ENCODE measurements at regions not wholly inside any gene's neighbourhood (a gene's known extent, or its start where the extent isn't known, plus 50 kb on each side); places are given as distances from the start of the nearest gene placed in this dataset.
A peak's percentile ranks its signal among the peaks of the same experiment; 100 is the strongest.

DNA sequence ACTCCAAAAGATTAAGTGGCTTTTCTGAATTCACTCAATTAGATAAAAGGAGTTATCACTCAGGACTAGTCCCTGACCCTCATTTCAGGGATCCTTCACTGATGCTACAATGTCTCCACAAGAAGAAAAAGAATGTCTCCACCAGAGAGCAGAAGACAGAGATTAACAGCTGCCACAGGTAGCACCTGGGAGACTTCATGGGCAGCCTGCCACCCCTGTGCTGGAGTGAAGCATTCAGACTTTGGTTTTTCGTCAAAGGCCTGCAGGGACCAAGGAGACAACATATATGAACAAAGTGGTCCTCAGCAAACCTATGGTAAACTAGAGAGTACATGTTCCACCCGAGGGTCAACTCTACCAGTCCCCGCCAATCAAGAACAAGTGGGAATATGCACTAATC is 197.0 kb upstream of the ACVR2A start:
- no peak for ATAC-seq

DNA sequence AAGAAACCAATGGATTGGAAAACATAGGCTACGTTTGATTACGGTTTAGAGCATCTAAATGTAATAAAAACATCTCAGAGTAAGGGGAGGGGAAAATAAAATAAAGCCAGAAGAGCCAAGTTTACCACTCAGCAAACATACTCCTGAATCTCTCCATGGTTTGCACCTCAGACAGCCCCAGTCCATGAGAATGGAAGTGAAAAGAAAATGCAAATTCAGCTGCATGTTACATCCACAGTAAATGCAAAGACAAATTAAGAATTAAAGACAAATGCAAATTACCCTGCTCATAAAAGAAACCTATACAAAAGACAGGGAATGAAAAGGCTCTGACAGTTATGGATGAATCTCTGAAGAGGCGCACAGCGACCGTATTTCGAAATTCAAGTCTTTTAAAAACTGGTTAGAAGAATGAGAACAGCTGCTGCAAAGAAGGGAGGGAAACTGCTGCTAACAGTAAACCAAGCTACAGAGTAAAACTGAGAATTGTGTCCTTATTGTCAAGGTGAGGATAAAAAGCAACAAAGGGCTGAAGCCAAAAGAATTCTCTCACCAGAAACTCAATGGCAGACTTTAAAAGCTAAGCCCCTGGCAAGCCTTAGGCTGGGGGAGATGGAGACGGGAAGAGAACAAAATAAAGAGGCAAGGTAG is 197.9 kb upstream of the ACVR2A start:
- ATAC-seq: no peak

DNA sequence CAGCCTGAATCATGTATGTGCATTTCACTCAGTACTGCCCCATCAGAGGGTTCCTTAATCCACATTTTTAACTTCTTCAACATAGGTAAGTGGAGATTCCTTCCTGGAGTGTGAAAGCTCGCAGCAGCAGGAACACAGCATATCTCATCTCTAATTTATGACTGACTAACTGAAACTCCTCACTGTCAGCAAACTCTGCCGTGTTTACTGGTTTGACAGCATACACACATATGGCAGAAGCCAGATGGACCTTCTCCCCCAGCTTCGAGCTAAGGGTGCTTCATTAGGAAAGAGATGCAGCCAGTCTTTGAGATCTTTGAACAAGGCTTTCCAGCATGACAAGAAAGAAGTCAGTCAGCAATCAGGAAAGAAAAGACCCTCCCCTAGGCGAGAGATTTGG is 200.3 kb upstream of the ACVR2A start:
- no peak for ATAC-seq

DNA sequence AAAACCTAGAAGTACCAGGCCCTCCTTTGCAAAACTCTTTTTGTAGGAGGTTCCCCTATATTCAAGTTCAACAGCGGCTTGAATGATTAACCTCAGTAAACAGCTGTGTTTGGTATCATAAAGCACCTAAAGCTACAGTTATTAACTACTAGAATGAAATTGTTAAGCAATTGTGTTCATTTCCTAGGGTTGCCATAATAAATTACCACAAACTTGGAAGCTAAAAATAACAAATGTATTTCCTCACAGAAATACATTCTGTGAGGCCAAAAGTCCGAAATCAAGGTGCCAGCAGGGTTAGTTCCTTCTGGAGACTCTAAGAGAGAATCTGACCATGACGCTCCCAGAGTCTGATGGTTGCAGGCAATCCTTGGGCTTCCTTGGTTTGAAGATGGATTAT is 202.1 kb upstream of the ACVR2A start:
- no peak for ATAC-seq

DNA sequence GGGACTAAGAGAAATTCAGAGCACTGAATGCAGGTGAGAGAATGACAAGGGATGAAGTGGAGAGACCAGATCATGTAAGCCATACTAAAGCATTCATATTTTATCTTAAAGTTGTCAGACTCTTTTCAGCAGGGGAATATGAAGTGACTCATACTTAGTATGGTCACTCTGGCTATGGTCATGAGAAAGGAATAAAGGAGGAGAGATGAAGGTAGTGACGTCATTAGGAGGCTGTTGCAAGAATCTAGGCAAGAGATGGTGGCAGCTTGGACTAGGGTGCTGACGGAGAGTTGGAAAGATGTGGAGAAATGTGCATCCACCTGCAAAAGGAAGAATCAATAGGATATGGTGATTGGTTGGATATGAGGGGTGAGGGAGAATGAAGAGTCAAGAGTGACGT is 203.2 kb upstream of the ACVR2A start:
- ATAC-seq: no peak

DNA sequence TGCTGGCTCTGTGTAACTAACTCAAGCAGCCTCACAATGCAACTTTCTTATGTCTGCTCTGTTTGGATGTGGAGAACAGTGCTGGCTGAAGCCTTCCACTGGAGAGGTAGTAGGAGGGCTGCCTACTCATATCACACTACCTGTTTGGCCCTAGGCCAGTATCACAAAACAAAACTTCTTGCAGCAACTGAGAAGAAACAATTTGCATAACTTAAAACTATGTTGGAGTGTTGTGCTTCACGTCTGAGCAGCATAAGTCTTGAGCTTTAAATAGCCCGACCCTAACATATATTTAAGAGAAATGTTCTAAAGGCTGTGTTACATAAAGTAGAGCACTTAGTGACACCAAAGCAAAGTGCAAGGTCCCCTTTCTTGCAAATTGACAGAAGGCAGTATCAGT is 204.9 kb upstream of the ACVR2A start:
- ATAC-seq: no peak

DNA sequence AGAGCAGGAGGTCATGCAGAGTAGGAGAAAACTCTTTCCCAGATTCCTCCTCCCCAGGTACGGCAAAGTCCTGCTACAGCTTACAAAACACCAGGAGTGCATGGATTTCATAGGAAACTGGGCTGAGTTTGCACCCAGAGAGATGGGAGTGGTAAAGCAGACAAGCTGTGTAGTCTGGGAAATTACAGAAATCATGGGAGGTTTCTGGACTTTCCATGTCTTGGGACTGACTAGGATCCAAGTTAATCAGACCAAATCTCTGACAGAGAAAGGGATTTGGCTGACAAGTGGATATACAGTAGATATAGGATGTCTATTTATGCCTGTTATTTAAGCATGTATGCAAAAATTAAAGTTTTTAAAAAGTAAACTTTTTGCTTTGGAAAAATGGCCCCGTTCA is 205.4 kb upstream of the ACVR2A start:
- ATAC-seq: no peak

DNA sequence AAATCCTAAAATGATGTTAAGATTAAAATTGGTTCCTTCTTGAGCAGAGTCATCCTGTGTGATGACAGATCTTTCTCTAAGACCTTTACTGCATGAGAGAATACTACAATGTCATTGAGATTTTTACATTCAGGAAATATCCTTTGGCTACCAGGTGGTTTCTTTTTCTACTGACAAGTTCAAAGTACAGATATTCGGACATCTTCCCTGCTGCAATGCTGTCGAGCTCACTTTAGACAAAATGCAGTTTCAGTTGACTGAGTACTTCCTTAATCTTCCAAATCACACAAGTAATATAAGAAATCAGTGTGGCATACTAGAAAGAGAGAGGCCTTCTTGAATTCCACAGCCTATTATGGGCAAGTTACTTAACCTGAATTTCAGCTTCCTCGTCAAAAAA is 207.9 kb upstream of the ACVR2A start:
- ATAC-seq: no peak

DNA sequence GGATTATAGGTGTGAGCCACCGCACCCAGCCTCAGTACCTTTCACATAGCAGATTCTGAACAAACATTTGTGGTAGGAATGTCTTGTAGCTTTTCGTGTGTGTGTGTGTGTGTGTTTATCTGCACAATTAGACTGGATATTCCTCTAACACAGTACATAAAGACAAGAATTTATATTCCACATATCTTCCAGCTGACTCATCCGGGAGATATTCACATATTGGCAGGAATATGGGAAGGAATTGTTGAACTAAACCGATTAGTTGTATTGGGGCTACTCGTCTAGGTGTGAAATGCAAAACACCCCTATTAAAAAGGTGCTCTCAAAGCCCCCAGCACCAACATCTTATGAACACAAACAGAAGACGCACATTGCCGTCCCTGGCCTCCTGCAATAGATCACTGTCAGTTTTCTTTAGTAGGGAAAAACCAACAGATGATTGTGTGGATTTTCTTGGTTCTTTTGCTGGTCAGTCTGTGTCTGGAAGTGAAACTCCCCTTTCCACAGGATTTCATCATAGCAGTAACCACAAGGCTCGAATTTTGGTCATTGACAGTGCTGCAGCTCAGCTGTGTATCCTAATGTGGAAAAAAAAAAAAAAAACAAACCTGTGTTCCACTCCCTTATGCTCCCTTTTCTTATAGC is 208.5 kb upstream of the ACVR2A start:
- no peak for ATAC-seq

DNA sequence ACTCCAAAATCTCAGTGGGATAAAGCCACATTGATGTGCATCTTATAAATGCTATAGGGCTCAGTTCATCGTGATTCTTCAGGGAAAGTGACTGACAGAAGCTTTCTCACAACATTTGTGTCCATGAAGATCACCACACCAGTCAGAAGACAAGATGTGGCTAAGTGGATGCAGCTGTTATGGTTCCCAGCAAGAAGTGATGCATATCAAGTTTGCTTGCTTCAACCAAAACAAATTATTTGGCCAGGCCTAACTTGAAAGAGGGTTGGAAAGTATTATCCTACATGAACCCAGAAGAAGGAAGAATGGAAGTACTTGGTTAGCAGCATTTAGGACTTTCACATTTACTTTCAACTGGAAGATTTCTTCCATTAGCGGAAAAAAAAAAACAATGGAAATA is 210.0 kb upstream of the ACVR2A start:
- no peak for ATAC-seq

DNA sequence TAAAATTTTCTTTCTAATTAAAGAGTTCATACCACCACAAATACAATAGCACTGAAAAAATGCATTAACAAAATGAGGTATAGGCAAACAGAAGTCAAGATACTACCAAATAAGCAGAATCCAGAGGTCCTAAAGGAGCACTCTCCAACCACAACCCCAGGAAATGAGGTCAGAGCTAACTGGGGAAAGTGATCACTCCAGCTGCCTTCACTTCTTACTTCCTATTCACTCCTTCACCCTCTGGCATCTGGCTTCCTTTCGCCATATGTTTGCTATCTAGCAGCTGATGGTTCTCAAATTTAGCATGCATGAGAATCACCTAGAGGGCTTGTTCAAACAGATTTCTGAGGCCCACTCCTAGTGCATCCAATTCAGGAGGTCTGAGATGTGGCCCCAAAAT is 212.6 kb upstream of the ACVR2A start:
- no peak for ATAC-seq

DNA sequence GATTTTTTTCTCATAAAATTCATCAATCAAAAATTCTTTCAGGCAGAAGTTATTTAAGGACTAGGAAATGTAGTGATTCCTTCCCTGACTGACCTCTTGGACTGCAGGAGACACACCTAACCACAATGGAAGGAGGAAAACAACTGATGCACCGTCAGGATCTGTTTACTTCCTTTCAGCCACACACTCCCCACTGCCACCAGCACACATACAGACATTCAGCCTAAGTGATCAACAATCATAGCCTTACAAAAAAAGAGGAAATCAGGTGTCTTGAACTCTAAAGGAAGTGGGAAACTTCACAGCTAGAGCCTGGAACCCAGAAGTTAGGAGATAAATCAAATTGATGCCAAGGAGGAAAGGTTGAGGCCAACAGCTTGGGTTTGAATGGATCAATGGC is 213.5 kb upstream of the ACVR2A start:
- no peak for ATAC-seq

DNA sequence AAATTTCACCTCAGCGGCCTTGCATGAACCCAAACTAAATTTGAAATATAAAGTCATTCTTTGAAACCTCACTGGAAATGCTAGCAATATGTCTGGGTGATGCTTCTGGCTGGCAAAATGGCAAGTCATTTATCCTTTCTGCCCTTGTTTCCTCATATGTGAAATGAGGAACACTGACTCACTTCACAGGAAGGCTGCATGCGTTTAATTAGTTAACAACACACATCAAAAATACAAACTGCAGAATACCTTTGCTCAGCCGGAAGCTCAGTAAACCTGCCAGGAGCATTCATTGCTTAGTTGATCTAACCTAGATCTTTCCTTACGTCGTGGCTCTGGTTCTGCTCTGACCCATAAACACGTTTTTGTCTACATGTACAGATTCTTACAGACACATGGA is 214.2 kb upstream of the ACVR2A start:
- peak in 1 of 2 donors; percentile 48 for ATAC-seq

DNA sequence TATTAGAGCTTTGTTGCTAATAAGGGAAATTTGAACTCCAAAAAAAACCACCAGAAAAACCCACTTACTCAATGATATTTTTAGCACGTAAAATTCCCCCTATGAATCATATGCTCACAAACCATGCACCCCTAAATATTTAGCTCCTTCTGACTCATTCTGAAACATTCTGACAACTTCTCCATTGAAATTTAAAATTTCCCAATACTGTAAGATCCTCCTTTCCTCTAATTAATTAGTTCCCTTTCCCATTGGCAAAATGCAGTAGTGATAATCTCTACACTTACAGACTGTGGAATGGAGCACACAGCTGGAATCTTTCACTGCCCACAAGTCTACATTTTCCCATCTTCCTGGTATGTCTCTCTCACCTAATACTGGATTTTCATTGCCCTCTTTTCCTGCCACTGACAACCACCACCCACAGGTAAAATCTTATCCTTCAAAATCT is 215.8 kb upstream of the ACVR2A start:
- peak; percentile 61 to 74 for ATAC-seq

DNA sequence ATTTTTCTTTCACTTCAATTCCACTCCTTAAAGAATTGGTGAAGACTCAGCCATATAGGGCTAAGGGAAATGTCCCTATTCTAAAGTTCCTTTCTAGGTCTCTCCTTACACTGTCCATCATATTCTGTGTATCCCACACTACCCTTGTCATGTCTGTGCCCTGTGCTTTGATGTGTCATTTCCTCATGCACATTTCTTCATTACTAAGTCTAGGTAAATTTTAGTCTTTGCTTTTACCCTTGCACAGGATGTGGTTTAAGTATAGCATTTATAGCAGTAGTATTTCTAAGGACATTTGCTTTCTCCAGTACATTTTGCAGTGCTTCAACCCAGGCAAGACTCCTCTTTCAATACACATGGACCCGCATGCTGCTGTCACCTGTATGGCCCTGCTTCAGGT is 221.5 kb upstream of the ACVR2A start:
- peak; percentile 93 to 95 for ATAC-seq

DNA sequence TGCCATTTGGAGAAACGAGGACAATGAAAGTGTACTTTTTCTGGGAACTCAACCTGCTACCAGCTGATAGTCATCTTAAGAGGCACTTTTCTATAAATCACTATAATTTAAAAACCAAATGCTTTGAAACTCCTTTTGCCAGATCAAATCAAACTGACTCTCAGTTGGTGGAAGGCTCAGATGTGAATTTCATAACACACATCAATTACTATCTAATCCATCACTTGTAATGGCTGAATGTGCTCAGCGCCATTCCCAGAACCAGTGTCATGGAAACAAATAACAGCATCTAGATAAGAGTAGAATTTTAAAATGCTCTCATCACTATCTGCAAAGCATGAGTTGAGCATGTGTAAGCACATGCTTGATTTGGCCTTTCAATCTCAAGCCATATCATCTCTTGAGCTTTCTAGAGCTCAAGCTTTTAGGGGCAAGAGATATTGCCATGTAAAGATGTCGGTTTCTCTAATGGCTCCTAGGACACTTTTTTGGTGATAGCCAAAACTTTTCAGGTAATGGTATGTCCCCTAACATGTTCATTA is 223.1 kb upstream of the ACVR2A start:
- no peak for ATAC-seq

DNA sequence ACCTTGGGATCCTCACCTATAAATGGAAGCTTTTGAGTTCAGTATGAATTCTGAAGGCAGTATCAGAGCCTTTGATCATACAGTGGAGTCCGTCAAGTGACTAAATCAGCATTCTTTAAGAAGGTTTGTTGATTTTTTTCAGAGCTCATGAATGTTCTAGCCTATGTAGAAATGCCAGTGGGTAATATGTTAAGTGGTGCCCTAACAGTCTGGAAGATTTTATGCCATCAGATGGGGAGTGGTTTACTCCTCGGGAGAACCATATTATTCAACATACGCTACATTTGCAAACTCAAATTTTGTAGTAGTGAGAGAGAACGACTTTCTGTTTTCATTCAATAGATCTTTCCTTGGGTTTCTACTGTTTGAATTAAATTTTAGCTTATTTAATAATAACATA is 225.0 kb upstream of the ACVR2A start:
- no peak for ATAC-seq

DNA sequence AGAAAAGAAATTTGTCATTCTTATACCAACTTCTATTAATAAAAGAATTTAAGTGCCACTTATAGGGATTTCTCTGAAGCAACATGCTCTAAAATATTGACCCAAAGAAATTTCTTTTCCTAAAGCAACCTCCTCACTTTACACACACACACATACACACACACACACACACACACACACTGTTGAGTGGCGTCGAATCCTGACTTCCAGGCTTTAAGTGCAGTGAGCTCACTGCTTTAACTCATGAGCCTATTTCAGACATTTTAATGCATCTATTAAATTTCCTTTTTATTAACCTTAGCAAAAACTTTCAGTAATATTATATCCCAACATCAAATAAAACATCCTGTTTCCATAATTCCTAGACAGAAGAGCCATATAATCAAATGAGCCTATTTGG is 229.1 kb upstream of the ACVR2A start:
- no peak for ATAC-seq

DNA sequence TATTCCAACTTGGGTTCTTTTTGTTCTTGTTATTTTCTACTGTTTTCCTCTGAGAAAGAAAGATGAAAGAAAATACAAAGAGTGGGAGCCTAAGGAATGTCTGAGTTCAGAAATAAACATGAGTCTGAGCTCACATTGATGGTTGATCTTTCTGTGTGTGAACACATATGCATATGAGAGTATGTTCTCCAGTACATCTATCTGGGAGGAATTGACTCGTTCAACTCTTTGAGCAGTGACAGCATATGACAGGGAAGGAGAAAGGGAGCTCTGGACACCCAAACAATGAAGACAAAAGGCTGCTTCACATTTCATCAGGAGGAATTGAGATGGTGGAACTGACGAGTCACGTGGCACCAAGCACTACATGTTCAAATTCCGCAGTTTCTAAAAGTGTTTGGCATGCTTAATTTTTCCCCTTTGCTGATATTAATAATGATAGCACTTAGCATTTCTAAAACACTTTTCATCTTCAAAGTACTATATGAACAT is 229.8 kb upstream of the ACVR2A start:
- no peak for ATAC-seq

DNA sequence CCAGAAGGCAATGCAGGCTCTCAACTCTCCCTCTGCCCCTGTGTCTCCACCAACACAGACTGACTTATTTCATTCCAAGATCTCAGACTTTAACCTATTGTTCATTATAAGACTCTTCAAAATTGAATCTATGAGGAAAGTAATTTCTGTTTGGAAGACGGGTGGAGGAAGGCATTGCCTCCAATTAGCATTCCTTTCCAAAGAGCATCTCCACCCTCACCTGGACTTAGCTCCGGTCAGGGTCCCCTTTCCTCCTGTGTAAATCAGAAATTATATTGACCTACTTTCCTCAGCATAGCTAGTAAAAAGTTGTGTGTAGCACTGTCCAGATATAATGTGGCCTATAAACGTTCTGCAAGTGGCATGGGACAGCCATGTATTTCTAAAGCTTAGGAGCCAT is 230.4 kb upstream of the ACVR2A start:
- no peak for ATAC-seq

DNA sequence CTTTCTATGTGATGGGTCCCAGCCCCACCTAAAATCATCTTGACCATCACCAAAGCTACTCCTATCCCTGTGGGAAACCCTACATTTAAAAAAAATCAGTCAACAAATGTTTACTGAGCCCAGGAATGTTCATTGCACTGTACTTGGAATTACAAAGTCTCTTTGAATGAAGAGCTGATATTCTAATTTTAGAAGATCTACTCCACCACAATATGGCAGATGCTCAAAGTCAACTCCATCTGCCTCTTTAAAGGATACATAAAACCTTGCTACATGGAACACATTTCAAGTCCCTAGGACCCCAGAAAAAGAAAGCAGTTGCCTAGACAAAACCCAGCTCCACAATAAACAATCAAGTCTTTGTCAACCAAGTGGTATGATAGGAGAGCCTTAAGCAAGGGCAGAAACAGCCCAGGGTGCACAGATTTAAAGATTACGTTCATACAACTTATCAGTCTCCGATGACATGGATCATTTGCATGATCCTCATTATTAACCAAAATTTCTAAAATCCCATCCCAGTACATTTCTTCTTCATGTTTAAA is 234.3 kb upstream of the ACVR2A start:
- no peak for ATAC-seq

DNA sequence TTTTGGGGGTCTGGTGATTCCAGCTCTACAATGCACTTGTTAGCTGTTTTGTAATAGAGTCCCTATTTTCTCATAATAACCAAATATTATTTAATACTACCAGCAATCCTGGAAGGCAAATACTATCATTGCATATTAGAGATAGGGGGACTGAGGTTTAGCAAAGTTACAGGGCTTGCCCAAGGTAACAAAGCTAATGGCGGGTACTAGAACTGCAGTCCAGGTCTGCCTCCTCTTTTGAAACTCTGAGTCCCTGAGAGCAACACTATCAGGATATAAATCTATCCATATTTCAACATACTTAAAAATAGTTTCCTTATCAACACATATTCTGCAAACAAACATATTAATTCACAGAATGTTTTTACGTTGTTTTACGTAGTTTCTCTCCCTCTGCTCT is 235.5 kb upstream of the ACVR2A start:
- ATAC-seq: no peak

DNA sequence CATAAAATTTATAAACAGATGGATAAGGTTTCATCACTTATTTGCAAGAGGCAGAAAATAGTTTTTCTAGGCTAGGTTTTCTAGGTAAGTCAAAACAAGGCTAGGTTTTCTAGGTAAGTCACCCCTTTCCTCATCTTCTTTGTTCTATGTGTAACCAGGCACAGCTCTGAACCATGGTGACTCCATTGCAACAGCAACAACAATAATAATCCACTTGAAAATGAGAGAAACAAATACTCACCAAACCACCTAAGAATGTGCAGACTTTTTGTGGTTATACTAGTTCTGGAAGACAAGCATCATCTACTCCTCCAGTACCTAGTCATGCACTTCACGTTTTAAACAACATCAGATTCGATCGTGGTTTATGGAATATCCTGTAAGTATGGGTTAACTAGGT is 237.4 kb upstream of the ACVR2A start:
- ATAC-seq: no peak

DNA sequence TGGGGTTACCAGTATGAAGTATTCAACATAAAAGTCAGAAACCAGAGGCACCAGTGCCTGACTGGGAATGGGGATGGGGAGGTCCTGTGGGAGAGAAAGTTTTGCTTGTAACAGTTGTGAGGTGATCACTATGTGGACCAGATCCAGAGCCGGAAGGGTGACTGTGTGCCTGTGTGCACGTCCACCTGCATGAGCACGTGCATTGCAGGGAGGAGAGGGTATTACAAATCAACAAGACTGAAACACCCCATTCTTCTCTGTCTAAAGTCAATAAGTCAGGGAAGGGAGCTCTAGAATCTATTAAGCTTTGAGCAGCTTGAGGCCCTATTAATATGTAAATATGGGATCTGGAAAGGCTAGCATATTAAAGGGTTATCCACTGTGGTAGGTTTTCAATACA is 241.0 kb upstream of the ACVR2A start:
- ATAC-seq: no peak
